GM19397 (cell line): ENCODE measurements at regions not wholly inside any gene's neighbourhood (a gene's known extent, or its start where the extent isn't known, plus 50 kb on each side); places are given as distances from the start of the nearest gene placed in this dataset.
"Not testable (repeated sequence)": the region's sequence is repeated elsewhere in the genome, so short reads cannot be mapped to it uniquely, and the experiment has no call there.

ENCODE experiments used
- ATAC-seq: cut with Tn5 transposase; IDR thresholded peaks from one replicate; pipeline ENCODE4 v1.9.1; 2021; ENCODE audit warnings: mild to moderate bottlenecking, moderate library complexity; ENCODE audit not compliant: unreplicated experiment

DNA sequence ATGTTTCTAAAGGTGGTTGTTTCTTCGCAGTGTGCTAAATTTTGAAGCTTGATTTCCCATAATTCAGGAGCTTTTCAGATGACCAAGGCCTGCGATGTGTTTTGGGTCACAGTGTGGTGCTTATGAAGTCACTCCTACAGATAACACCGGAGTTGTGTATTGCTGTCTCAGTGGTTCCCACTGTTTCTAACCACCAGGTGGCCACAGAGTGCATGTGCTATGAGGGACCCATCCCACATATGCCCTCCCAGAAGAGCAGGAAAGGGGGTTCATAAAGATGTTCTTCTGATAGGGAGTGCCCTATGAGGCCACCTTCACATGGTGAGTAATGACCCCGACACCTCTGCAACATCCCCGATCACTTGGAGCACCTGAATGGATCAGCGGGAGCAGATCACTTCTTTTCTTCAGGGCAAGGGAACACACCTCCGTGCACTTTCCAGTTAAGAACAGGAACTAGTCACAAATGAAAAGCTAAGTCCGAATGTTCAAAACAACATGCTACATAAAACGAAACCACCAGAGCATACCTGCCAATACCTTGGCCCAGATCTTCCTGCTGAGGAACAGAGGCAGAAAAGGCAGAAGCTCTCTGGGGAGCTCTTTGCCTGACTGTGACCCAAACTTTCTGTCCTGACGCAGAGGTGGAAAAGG is 262.1 kb downstream of the FAM72C start:
- ATAC-seq = not testable (repeated sequence)

DNA sequence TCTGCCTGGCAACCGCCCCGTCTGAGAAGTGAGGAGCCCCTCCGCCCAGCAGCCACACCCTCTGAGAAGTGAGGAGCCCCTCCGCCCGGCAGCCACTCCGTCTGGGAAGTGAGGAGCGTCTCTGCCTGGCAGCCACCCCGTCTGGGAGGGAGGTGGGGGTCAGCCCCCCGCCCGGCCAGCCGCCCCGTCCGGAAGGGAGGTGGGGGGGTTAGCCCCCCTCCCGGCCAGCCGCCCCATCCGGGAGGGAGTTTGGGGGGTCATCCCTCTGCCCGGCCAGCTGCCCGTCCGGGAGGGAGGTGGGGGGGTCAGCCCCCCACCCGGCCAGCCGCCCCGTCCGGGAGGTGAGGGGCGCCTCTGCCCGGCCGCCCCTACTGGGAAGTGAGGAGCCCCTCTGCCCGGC is 269.0 kb downstream of the FAM72C start:
- ATAC-seq = not testable (repeated sequence)

DNA sequence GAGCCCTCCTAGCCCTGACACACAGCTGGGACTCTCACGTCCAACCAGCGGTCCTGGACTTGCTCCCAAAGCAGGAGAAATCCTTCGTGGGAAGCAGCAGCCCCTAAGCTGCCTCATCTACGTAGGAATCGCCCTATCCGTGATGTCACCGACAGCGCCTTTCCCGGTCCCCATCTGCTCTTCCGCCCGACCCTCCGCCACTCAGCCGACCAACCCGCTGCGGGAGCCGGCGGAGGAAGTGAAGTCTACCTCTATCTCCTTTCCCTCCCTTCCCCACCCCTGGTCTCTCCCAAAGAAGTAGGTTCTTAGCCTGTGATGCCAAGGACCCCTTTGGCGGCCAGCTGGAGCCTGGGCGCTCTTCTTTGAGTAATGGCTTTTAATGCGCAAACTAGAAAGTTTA is 272.1 kb downstream of the FAM72C start:
- ATAC-seq = no peak

DNA sequence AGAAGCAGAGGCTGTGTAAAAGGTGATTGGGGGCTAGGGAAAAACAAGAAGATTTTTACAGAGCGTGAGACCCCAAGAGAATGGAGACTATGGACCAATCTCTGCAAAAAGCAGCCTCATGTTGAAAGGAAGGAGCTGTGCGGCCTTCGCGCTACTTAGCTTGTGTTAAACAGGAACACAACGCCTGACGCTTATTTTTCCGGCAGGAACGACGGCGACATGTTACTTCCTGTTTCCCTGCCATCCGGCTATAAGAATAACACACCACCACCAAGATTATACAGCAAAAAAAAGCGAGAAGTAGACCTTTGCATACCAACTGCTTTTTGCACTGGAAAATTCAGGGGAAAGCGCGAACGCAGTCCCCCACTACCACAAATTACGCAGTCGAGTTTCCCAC is 272.7 kb downstream of the FAM72C start:
- no peak for ATAC-seq

DNA sequence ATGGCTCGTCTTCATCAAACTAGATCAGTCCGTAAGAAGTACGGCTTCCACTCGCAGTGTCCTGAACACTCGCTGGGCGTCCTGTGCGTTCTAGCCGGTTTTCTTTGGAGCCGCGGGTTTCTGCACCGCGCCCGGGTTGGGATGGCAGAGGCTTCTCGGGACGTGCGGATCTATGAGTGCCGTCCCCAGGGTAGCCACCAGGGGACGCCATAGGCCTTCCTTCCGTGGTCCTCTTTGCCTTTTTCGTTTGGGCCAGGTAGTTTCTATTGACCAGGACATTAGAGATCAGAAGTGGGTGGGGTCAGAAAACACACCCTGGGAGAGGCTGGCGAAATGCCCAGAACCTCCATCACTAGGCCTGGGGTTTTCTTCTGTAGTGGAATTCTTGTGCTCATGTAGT is 273.8 kb downstream of the FAM72C start:
- ATAC-seq = no peak

DNA sequence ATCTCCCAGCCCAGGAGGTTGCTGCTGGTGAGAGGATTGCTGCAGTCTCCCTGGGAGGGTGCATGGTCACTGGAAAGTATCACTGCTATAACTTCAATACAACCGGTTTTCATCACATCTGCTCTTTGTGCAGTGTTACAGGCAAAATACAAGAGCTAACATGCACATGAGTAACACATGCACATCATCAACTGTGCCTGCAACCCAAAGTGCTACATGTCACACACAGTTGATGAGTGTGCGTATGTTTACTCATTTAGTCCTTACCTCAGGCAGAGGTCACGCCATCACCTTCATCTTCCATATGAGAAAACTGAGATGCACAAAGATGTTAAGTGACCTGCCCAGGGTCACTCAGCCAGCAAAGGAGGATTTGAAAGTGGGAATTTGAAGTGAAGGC is 277.7 kb downstream of the FAM72C start:
- ATAC-seq = no peak

DNA sequence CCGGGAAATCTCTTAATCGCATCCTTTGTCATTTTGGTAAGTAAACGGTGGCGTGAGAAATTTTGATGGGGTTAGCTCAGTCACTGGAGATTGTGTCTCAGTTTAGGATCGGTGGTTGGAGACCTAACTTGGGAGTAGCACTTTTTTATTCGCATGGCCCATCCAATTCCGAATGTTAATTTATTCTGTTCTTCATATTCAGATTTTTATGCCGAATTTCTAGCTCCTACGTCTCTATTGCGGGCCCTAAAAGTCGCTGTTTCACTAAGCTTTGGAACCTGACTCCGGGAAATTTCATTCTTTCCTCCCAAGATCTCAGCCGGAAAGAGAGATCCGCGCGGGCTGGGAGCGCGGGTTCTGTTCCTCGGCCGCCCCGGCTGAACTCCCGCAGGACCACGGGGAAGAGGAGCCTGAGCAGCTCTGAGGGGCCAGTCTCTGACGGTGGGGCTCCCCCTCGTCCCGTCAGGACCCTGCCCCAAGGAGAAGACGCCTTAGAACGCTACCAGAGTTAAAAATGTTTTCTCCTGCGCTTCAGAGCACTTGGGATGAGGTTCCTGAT is 279.7 kb downstream of the FAM72C start:
- ATAC-seq = no peak

DNA sequence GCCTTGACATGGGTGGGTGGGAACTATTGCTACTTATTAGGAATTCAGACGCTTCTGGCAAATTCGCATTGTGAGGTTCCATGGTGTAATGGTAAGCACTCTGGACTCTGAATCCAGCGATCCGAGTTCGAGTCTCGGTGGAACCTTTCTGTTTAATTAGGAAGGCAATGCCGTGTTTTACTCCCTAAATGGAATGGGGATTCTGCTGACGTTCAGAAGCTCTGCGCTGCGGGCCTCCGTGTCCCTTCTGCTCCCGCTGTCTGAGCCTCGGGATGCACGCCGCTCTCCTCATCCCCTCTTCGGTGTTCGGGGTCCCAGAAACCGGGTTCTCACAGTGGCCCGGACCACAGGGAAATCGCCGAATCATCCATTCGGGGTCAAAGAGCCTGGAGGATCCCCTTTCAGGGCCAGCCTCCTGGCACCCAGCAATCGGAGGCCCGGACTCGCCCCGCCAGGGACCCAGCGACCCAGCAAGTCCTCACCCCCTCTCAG is 280.3 kb downstream of the FAM72C start:
- no peak for ATAC-seq

DNA sequence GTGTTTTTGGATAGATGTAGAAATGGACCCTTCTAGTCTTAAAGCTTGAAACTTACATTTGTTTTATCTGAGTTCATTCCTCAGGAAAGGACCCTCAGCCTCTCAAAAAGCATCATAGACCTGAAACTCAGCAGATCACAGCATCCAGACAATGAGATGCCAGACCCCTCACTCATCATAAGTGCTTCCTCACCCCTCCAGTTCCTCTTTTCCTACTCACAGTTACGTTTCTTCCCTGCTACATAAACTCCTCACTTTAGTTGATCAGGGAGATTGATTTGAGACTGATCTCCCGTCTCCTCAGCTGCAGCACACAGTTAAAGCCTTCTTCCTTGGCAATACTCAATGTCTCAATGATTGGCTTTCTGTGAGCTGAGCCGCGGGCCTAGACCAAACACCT is 282.0 kb downstream of the FAM72C start:
- ATAC-seq = no peak

DNA sequence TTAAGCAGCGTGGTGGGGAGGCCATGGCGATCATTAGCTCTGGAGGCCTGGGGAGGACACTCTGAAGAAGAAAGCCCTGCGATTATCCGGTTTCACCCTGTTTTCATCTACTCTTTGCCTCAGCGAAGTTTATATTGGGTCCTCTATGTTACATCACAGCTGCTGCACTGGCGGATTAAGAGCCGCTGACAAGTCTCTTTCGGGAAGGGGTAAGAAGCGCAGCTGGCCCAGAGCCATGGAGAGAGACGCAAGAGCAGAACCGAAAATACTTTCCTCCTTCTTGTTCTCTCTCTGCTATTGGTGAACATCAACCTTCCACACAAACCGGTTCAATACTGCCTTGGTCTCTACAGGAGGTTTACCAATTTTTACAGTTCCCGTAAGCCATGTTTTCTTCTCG is 291.5 kb downstream of the FAM72C start:
- ATAC-seq = no peak

DNA sequence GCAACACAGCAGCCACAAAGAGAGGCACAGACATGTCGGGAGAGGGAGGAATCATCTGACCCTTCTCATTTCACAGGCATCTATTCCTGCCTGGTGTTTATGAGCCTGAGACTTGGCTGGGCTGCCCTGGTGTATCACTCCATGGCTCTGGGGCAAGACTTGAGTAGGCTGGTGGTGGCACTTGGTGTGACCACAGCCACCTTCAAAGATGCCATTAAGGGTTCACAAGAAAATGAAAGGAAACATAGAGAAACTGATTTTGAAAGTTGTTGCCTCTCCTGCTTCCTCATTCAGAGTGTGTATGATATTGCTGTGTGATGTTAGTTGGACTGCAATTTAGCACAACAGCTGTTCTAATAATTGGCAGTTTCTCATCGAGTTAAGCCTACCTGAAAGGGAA is 298.8 kb downstream of the FAM72C start:
- no peak for ATAC-seq

DNA sequence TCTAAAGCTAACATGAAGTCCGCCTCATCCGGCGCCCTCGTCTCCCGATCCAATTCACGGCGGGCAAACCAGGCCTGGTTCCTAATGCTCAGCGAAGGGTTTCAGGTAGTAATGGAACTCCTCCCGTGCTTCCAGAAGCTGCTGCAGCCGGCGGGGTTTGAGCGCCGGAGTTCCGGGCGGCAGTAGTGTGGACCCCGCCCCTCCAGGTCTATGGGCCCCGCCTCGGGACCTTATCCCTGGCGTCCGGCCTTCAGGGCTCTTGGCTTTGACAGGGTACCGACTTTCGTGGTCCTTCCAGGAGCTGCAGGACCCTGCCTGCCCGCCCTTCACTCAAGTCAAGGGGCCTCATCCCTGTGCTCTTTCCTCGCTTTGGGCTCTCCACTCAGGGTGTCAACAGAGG is 304.1 kb downstream of the FAM72C start:
- ATAC-seq = no peak

DNA sequence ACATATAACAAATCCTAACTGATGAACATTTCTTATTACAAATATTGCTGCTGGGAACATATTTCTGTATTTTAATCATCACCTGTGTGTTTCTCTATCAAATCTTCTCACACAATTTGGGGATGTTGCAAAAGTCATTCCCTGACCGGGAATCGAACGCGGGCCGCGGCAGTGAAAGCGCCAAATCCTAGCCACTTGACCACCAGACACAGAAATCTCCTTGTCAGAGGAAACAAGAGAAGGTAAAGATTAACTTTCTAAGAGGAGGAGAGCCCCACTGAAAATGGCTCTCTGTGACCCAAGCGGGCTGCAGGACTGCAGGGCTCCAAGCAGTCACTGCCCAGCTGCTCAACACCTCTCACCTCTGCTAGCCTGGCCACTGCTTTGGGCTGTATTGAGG is 304.9 kb downstream of the FAM72C start:
- no peak for ATAC-seq

DNA sequence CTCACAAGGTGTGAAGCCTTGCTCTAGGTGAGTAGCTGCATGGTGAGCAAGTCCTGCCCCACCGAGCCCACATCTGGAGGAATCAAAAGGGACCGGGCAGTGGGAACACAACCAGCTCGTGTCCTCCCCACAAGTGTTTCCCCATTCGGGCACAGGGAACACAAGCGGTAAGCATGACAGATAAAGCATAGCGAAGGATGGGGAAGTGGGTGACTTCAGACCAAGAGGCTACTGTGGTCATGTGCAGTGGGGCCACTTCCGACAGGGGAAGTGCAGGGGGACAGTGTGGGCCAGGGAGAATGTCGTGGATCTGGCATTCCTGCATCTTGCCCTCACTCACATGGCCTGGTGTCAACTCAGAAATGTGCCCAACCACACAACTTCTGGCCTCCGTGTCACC is 306.2 kb downstream of the FAM72C start:
- no peak for ATAC-seq

DNA sequence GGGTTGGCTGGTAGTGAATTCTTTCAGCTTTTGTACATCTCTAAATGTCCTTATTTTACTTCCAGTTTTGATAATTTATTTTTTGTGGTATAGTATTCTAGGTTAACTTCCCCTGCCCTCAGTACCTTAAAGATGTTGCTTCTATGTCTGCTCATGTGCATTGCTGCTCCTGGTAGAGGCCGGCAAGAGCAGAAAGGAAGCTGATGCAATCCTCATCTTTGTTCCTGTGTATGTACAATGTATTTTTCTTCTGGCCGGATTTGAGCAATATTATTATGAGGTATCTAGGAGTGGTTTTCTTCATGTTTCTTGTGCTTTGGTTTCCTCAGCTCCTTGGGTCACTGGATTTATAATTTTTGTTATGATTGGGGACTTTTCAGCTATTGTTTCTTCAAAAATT is 308.7 kb downstream of the FAM72C start:
- not testable (repeated sequence) for ATAC-seq

DNA sequence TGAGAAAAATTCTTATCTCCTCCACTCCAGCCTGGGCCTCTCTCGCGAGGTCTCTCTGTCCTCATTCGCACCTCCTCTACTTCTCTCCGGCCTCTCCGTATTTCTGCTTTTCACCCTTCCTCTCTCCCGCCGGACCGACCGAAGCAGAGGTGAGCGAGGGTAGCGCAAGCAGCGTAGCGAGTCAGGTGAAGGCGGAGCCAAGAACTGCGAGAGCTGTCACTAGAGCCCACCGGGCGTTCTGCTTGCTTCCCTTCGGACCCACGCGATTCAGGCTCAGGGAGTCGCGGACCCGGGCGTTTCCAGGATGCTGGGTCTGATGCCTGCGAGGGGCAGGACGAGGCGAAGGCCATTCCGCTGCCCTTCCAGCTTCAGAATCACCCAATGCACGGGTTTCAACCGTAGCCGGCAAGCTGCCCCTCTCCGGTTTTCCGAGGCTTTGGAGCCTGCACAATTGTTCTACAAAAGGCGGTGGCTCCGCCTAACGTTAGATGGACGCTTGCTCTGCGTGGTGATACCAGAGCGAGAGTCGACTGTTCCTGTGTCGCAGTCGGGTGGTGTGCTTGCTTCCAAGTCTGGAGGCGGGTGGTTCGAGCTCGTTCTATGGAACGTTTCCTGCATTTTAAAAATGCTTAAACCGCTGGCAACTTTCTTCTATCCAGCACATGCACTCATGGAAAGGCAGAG is 310.2 kb downstream of the FAM72C start:
- no peak for ATAC-seq

DNA sequence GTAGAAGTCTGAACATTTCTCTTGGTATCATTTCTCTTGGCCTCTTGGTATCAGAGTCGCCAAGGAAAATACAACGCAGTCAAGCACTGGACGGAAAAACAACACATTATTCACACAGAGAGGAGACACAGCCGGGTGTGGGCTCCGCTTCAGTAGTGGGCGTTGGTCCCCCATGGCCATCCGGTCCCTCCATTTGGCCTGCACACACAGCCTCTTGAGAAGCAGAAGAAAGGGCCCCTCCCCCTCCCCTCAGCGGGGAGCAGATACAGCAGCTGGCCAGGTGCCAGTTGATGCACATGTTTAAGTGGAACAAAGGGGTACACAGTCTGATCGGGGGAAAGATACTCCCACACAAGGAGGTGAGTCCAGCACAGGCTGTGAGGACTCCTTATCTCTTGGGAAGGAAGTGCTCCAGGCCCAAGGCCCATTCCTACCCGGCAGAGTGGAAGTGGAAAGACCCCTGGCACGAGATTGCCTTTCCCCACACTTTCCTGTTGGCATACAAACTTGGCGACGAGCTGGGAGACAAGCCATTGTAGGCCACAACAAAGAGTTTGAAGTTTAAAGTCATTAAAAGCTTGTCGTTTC is 311.3 kb downstream of the FAM72C start:
- ATAC-seq = no peak

DNA sequence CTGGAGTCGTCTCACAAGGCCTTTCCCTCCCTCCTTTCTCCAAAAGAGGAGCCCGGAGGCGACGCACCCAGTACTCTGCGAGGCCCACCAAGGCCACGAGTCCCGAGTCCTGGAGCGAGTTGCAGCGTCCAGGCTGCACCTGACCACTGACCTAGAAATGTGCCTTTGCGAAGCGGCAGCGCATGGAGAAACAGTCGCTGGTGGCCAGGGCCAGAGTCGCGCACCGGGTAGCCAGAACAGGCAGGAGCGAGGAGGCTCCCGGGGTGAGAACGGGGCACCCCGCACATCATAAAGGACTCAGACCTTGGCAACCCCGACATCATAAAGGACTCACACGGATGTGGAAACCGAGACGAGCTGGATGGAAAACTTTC is 318.4 kb downstream of the FAM72C start:
- ATAC-seq = no peak

DNA sequence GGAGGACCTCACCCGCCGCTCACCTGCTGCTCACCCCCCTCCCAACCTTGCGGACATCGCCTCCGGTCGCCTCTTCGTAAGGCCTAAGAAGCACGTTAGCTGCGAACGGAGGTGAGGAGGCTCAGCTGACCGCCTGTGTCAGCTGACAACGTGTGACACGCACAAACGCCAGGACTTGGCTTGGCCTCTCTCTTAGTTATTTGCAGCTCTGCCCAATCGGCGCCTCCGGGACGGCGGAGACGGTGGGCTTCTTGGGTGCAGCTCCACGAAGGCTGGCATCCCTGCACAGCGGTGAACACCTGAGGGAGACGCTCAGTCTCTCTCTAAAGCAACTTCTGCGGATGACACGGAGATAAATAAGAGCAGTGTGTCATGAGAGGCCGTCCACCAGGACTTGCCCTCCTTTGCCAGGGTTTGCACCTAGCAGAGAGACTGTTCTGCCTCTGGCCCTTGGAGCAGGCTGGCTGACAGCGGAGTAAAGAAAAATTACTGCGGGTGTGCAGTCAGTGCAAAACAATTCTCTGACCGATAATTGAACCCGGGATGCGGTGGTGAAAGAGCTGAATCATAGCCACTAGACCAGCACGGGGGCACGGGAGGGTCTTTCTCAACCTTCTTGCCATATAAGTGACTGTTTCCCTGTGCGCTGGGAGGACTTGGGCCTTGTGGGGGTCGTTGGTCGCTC is 318.9 kb downstream of the FAM72C start:
- ATAC-seq = no peak

DNA sequence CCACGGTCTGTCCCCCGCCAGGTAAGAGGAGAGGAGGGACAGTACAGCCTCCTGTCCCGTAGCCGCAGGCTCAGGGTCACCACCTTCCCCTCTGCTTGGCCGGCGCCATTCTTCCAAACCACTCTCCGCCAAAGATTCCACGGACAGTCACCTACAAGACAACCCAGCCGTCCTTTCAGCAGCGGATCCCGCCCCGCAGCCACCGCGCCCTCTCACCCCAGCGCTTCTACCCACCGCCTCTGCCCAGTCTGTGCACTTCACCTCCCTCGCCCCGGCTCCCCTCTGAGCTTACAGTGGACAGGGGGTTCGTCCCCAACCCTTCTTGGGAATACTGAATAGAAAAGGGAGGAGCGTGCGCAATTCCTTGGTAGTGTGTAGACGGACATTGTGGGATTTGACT is 319.6 kb downstream of the FAM72C start:
- ATAC-seq = no peak

DNA sequence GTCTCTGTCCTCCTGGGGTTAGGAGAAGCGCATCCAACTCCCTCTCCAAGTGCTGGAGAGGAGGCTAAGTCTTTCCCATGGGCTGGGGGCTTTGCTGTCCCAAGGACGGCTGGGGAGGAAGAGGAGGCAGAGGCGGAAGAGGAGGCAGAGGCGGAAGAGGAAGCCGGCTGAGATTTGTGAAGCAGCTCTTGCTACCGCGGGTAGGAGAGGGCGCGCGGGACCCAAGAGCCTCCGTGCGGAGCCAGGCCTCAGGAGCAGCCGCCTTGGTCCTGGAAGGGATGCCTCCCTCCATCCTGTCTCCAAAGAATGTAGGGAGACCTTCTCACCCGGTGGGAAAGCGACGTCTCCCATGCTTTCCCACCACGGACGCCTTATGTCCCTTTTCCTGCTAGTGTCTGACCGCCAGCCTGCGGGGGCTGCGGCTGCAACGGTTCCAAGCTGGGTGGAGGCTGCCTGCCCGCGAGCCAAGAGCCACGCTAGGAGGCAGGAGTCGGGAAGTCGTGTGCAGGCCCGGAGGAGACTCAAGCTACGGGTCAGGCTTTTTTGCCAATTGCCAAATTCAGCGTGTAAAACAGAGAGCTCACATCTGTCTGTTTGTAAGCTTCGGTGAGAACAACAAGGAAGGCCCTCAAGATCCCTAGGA is 320.3 kb downstream of the FAM72C start:
- ATAC-seq = no peak
